RWPE1 (cell line): ENCODE measurements at regions not wholly inside any gene's neighbourhood (a gene's known extent, or its start where the extent isn't known, plus 50 kb on each side); places are given as distances from the start of the nearest gene placed in this dataset.

Experiments
- CTCF ChIA-PET: fragments of 350-600 bp; sonication (Branson Sonifier 250); formaldehyde crosslinking; extraction: SDS; loops from one replicate; lab custom pipeline; 2021; lab: Yijun Ruan, JAX
- POLR2A ChIA-PET: fragments of 400-600 bp; formaldehyde crosslinking; extraction: SDS; loops from one replicate; lab custom pipeline; 2020; ENCODE audit warnings: antibody characterized with exemption; ENCODE audit not compliant: low non-redundant PET; lab: Yijun Ruan, JAX
- DNase-seq: peaks from one replicate; pipeline ENCODE4 v3.0.0; 2012; ENCODE audit warnings: low spot score
- H3K27ac ChIP-seq: fragments of 450-650 bp; 2 replicates; pipeline ENCODE4 v1.5.1; 2017
- TF ChIP-seq, protein P1 (sequence below): fragments of 450-650 bp; conservative IDR thresholded peaks from 2 replicates; pipeline ENCODE4 v1.5.1; 2017; ENCODE audit warnings: low read depth, mild to moderate bottlenecking

DNA sequence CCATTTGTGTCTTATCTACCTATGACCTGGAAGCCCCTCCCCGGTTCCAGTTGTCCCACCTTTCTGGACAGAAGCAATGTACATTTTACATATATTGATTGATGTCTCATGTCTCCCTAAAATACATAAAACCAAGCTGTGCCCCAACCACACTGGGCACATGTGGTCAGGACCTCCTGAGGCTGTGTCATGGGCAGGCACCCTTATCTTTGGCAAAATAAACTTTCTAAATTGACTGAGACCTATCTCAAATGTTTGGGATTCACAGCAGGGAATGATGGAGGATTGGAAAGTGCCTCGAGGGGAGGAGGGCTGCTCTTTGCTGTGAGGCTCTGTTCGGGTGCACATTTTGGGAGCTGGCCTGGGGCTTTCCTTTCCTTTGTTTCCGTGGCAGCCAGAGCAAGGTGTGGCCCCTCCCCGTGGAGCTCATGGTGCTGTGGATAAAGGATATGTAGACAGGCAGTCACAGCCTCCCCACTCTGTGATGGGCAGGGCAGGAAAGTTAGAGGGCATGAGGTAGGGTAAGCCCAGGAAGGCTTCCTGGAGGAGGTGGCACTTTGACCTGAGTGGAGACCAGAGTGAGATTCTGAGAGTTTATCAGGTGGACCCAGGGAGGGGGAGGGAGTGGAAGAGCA, 615.6 kb downstream of the TBC1D22A start:
- POLR2A ChIA-PET, result no interaction called here
- no peak overlapping the region for H3K27ac ChIP-seq
- no peak for DNase-seq
- CTCF ChIA-PET, result no interaction called here
- TF ChIP-seq, protein P1, sequence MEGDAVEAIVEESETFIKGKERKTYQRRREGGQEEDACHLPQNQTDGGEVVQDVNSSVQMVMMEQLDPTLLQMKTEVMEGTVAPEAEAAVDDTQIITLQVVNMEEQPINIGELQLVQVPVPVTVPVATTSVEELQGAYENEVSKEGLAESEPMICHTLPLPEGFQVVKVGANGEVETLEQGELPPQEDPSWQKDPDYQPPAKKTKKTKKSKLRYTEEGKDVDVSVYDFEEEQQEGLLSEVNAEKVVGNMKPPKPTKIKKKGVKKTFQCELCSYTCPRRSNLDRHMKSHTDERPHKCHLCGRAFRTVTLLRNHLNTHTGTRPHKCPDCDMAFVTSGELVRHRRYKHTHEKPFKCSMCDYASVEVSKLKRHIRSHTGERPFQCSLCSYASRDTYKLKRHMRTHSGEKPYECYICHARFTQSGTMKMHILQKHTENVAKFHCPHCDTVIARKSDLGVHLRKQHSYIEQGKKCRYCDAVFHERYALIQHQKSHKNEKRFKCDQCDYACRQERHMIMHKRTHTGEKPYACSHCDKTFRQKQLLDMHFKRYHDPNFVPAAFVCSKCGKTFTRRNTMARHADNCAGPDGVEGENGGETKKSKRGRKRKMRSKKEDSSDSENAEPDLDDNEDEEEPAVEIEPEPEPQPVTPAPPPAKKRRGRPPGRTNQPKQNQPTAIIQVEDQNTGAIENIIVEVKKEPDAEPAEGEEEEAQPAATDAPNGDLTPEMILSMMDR, result no peak

GRCh38 chr22:47376901-47377505, 614.6 kb downstream of the TBC1D22A start:
- ChIA-PET POLR2A (no interaction called here), CTCF (no interaction called here)
- H3K27ac ChIP-seq, result no peak overlapping the region
- TF ChIP-seq, protein P1, result no peak
- DNase-seq, result no peak

- ChIA-PET CTCF (no interaction called here), POLR2A (no interaction called here)
- DNase-seq, result no peak
- TF ChIP-seq, protein P1, result no peak
- no peak overlapping the region for H3K27ac ChIP-seq
Measured at GRCh38 chr22:47376322-47376700, 613.9 kb downstream of the TBC1D22A start.

GRCh38 chr22:47375621-47376321, 613.3 kb downstream of the TBC1D22A start:
- no peak for DNase-seq
- ChIA-PET POLR2A (no interaction called here), CTCF (no interaction called here)
- H3K27ac ChIP-seq, result no peak overlapping the region
- TF ChIP-seq, protein P1, result no peak

GRCh38 chr22:47374901-47375575, 612.6 kb downstream of the TBC1D22A start:
- CTCF ChIA-PET, result no interaction called here
- POLR2A ChIA-PET, result no interaction called here
- DNase-seq, result no peak
- TF ChIP-seq, protein P1, result no peak
- H3K27ac ChIP-seq, result no peak overlapping the region

GRCh38 chr22:47374273-47374771, 611.9 kb downstream of the TBC1D22A start:
- ChIA-PET POLR2A (no interaction called here), CTCF (no interaction called here)
- no peak for DNase-seq
- H3K27ac ChIP-seq, result no peak overlapping the region
- TF ChIP-seq, protein P1, result no peak
